Fibroblast of mammary gland (primary cell): ENCODE measurements at regions not wholly inside any gene's neighbourhood (a gene's known extent, or its start where the extent isn't known, plus 50 kb on each side); places are given as distances from the start of the nearest gene placed in this dataset.

ENCODE experiments used
- DNase-seq: peaks from one replicate; pipeline ENCODE4 v3.0.0-alpha.2; 2010; ENCODE audit warnings: low read depth
- H3K4me3 ChIP-seq: 2 replicates; pipeline ENCODE4 v1.5.1; 2011; ENCODE audit warnings: low read depth, mild to moderate bottlenecking, low read length, moderate library complexity; ENCODE audit not compliant: control insufficient read depth
- CTCF ChIP-seq: conservative IDR thresholded peaks from 2 replicates; pipeline ENCODE4 v1.5.1; 2011; ENCODE audit warnings: low read depth, low read length, inconsistent platforms; ENCODE audit not compliant: control insufficient read depth, insufficient read depth

- TF ChIP-seq CTCF: no peak
These were observed 455.8 kb downstream of the TMEM135 start for GRCh38 chr11:87493516-87493915.

GRCh38 chr11:87491381-87491780, 453.6 kb downstream of the TMEM135 start:
- no peak overlapping the region for H3K4me3 ChIP-seq
- no peak for DNase-seq
- TF ChIP-seq CTCF: no peak

More at GRCh38 chr11:87493516-87493915, 455.8 kb downstream of the TMEM135 start:
- DNase-seq: no peak
- no peak overlapping the region for H3K4me3 ChIP-seq

GRCh38 chr11:87490671-87491070, 452.9 kb downstream of the TMEM135 start:
- no peak for TF ChIP-seq CTCF
- H3K4me3 ChIP-seq: no peak overlapping the region
- DNase-seq: no peak

GRCh38 chr11:87484566-87484965, 446.8 kb downstream of the TMEM135 start:
- DNase-seq: no peak
- H3K4me3 ChIP-seq: no peak overlapping the region
- no peak for TF ChIP-seq CTCF

GRCh38 chr11:87477321-87477720, 439.6 kb downstream of the TMEM135 start:
- no peak overlapping the region for H3K4me3 ChIP-seq
- TF ChIP-seq CTCF: no peak
- no peak for DNase-seq

- H3K4me3 ChIP-seq: no peak overlapping the region
- TF ChIP-seq CTCF: no peak
- DNase-seq: peak; percentile 76
These were observed 435.4 kb downstream of the TMEM135 start for GRCh38 chr11:87473174-87473573.

- peak; percentile 56 for DNase-seq
- H3K4me3 ChIP-seq: no peak overlapping the region
- TF ChIP-seq CTCF: no peak
These were observed 428.5 kb downstream of the TMEM135 start for GRCh38 chr11:87466223-87466622.
